Keratinocyte (primary cell): ENCODE measurements at regions not wholly inside any gene's neighbourhood (a gene's known extent, or its start where the extent isn't known, plus 50 kb on each side); places are given as distances from the start of the nearest gene placed in this dataset.

Experiments used
- DNase-seq: peaks from one replicate; pipeline ENCODE4 v3.0.0-alpha.2; 2011; ENCODE audit warnings: low read depth, missing footprints, low spot score
- FAIRE-seq: peaks from 2 replicates; lab custom pipeline; 2011; peaks lifted over from hg19 to GRCh38; lab: Jason Lieb, UNC
- H2AFZ ChIP-seq: 2 replicates; pipeline ENCODE4 v1.6.0; 2012; ENCODE audit warnings: low read length, control low read depth, inconsistent platforms; ENCODE audit not compliant: control insufficient read depth
- H3K27ac ChIP-seq: 2 replicates; pipeline ENCODE4 v1.5.1; 2011; ENCODE audit warnings: low read length; ENCODE audit not compliant: control insufficient read depth, insufficient read depth
- H3K27me3 ChIP-seq: 3 replicates; pipeline ENCODE4 v1.6.0; 2011; ENCODE audit warnings: low read length; ENCODE audit not compliant: control insufficient read depth, insufficient read depth; ENCODE audit errors: extremely low read depth
- H3K36me3 ChIP-seq, 2 experiments: 2 replicates in 1 of 2; 3 replicates in 1 of 2; pipeline ENCODE4 v1.5.1; 2011; ENCODE audit warnings: low read length in 2 of 2, mild to moderate bottlenecking in 1 of 2; ENCODE audit not compliant: control insufficient read depth in 2 of 2, insufficient read depth in 2 of 2; ENCODE audit errors: extremely low read depth in 1 of 2
- H3K4me1 ChIP-seq: 3 replicates; pipeline ENCODE4 v1.5.1; 2011; ENCODE audit warnings: low read length; ENCODE audit not compliant: control insufficient read depth, insufficient read depth; ENCODE audit errors: extremely low read depth
- H3K4me2 ChIP-seq: 3 replicates; pipeline ENCODE4 v1.6.0; 2011; ENCODE audit warnings: low read depth, low read length; ENCODE audit not compliant: control insufficient read depth, insufficient read depth; ENCODE audit errors: extremely low read depth
- H3K4me3 ChIP-seq, 3 experiments: fragments of 200-600 bp in 1 of 3; sonication (generic) in 1 of 3; 2 replicates in 2 of 3; 3 replicates in 1 of 3; pipeline ENCODE4 v1.5.1; 2011 to 2016; ENCODE audit warnings: low read length in 3 of 3, mild to moderate bottlenecking in 3 of 3, control low read depth in 2 of 3, inconsistent platforms in 1 of 3, low read depth in 1 of 3, mixed read lengths in 1 of 3, mixed run types in 1 of 3, moderate library complexity in 1 of 3; ENCODE audit not compliant: control insufficient read depth in 2 of 3, insufficient read depth in 2 of 3; ENCODE audit errors: extremely low read depth in 1 of 3
- H3K79me2 ChIP-seq: 2 replicates; pipeline ENCODE4 v1.6.0; 2012; ENCODE audit warnings: low read length; ENCODE audit not compliant: control insufficient read depth, insufficient read depth
- H3K9ac ChIP-seq: 3 replicates; pipeline ENCODE4 v1.6.0; 2011; ENCODE audit warnings: low read length; ENCODE audit not compliant: control insufficient read depth, insufficient read depth; ENCODE audit errors: extremely low read depth
- H3K9me1 ChIP-seq: 3 replicates; pipeline ENCODE4 v1.6.0; 2011; ENCODE audit warnings: low read length; ENCODE audit not compliant: control insufficient read depth, insufficient read depth; ENCODE audit errors: extremely low read depth
- H3K9me3 ChIP-seq: 2 replicates; pipeline ENCODE4 v1.5.1; 2012; ENCODE audit warnings: low read depth, low read length; ENCODE audit not compliant: control insufficient read depth
- H4K20me1 ChIP-seq: 3 replicates; pipeline ENCODE4 v1.6.0; 2011; ENCODE audit warnings: low read length; ENCODE audit not compliant: control insufficient read depth, insufficient read depth; ENCODE audit errors: extremely low read depth
- EZH2 ChIP-seq: IDR thresholded peaks from one replicate; pipeline ENCODE4 v1.6.1; 2012; ENCODE audit warnings: inconsistent platforms, mild to moderate bottlenecking, low read length, moderate library complexity
- dilution Hi-C: fragments of 300-500 bp; cut with MboI; formaldehyde crosslinking; loops from one replicate; pipeline ENCODE4 v1.7.0; 2020; ENCODE audit warnings: low sequenced_read_pairs; ENCODE audit not compliant: extremely low pct_ligation_motif_present
- TF ChIP-seq, protein P1 (sequence below), 3 experiments: IDR thresholded peaks in 1 of 3; conservative IDR thresholded peaks in 1 of 3; optimal IDR thresholded peaks in 1 of 3; 2 replicates in 2 of 3; 3 replicates in 1 of 3; pipeline versions ENCODE3 to v1.5.1; 2011; ENCODE audit warnings: low read length in 3 of 3, mild to moderate bottlenecking in 3 of 3, moderate library complexity in 2 of 3, control low read depth in 1 of 3, inconsistent platforms in 1 of 3; ENCODE audit not compliant: insufficient read depth in 2 of 3; ENCODE audit errors: extremely low read depth in 1 of 3

DNA sequence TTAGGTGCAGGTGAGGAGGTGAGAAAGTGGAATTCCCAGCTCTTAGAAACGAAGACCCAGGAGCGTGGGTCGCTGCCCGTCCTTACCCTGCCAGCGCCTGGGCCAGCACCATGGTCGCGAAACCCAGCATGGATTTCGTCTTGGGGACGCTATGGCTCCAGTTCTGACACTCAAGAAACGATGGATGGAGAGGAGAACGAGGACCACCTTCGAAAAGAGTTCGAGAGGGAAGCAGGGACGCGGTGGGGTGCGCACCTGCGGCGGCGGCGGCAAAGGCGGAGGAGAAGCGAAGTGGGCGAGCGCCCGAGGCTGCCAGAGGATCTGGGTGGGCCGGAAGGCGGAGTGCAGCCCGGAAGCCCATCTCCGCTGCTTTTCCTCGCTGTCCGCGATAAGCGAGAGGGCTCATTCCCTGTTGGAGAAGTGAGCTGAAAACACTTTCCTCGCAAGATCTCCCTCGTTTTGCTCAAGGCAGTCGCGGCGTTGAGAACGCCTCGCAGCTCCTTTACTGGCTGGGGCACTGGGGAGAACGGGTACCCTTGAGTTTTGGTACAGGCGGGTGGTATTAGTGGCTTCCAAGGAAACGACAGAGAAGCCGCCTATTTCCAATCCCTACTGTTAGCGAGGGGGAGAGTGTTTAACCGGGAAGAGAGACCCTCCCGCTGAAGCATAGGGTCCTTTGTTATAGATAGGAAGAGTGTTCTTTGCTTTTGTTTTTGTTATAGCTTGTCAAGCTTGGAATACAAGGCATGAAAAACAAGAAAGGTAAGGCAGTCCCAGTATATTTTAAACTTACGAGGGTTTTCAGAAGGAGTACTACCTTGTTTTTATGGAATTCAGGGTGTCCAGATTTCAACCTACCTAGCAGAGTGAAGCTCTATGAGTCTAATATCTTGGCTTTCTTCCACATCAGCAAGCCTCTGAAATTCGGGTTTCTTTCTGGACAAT, 109.5 kb downstream of the TRIM27 start:
- FAIRE-seq (no peak), DNase-seq (no peak)
- dilution Hi-C loops, result no loop called here
- TF ChIP-seq, protein P1, sequence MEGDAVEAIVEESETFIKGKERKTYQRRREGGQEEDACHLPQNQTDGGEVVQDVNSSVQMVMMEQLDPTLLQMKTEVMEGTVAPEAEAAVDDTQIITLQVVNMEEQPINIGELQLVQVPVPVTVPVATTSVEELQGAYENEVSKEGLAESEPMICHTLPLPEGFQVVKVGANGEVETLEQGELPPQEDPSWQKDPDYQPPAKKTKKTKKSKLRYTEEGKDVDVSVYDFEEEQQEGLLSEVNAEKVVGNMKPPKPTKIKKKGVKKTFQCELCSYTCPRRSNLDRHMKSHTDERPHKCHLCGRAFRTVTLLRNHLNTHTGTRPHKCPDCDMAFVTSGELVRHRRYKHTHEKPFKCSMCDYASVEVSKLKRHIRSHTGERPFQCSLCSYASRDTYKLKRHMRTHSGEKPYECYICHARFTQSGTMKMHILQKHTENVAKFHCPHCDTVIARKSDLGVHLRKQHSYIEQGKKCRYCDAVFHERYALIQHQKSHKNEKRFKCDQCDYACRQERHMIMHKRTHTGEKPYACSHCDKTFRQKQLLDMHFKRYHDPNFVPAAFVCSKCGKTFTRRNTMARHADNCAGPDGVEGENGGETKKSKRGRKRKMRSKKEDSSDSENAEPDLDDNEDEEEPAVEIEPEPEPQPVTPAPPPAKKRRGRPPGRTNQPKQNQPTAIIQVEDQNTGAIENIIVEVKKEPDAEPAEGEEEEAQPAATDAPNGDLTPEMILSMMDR (optimal IDR thresholded peaks at IDR 0.05 in 1 of 3, IDR thresholded peaks at IDR 0.05 in 1 of 3, conservative IDR thresholded peaks at IDR 0.05 in 1 of 3; ENCODE audit: extremely low read depth in 1 of 3, insufficient read depth in 2 of 3, low read length in 3 of 3), result no peak
- TF ChIP-seq EZH2, result peak; percentile 69
- no peak overlapping the region for H3K9ac ChIP-seq
- peaks cover 18% of the 10 kb centered on the region for H3K4me1 ChIP-seq
- H3K4me2 ChIP-seq, result peak overlapping the region; percentile 67
- H3K9me1 ChIP-seq, result no peaks in the 10 kb centered on the region
- no peaks in the 10 kb centered on the region for H3K79me2 ChIP-seq
- H3K27ac ChIP-seq, result no peak overlapping the region
- H3K27me3 ChIP-seq, result peaks cover 56% of the 10 kb centered on the region
- peak overlapping the region; percentile 26 to 58 (median 34) for H3K4me3 ChIP-seq
- no peaks in the 10 kb centered on the region for H4K20me1 ChIP-seq
- no peaks in the 10 kb centered on the region for H3K9me3 ChIP-seq
- peak overlapping the region; percentile 4 for H2AFZ ChIP-seq
- no peaks in the 10 kb centered on the region for H3K36me3 ChIP-seq

DNA sequence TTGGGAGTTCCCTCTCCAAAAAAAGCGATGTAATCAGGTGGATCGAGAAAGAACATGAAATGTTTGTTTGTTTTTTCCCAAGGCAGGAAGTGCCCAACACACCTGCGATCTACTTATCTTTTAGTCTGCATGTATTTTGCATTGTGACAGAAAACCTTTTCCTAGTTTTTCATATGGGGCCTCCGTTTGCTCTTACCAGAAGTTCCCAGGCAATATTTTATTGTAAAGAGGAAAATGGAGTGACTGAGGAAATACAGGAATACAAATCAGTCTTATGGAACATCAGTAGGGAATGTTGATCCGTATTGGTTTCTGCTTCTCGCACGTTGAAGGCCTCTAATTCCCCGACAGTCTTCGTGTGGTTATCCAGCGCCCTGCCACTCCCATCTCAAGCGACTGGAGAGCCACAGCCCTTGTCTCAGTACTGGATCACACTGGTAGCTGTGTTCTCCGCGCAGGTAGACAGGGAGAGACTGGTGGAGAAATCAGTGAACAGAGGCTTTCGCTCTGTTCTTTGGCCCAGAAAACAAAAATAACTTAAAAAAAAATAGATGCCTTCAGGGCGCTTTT, 107.4 kb downstream of the TRIM27 start:
- H3K9ac ChIP-seq, result peak overlapping the region; percentile 28
- FAIRE-seq, result no peak
- H3K4me3 ChIP-seq, result peak overlapping the region; percentile 19 to 75 (median 69)
- H3K9me1 ChIP-seq, result no peaks in the 10 kb centered on the region
- no peaks in the 10 kb centered on the region for H4K20me1 ChIP-seq
- DNase-seq, result no peak
- H3K27me3 ChIP-seq, result peaks cover 35% of the 10 kb centered on the region
- H3K4me1 ChIP-seq, result peaks cover 9% of the 10 kb centered on the region
- peak overlapping the region; percentile 93 for H3K4me2 ChIP-seq
- TF ChIP-seq EZH2, result no peak
- TF ChIP-seq, protein P1 (optimal IDR thresholded peaks at IDR 0.05 in 1 of 3, IDR thresholded peaks at IDR 0.05 in 1 of 3, conservative IDR thresholded peaks at IDR 0.05 in 1 of 3; ENCODE audit: extremely low read depth in 1 of 3, insufficient read depth in 2 of 3, low read length in 3 of 3), result no peak
- no peak overlapping the region for H3K27ac ChIP-seq
- H2AFZ ChIP-seq, result peak overlapping the region; percentile 52
- dilution Hi-C loops, result no loop called here
- no peaks in the 10 kb centered on the region for H3K79me2 ChIP-seq
- no peaks in the 10 kb centered on the region for H3K9me3 ChIP-seq
- no peaks in the 10 kb centered on the region for H3K36me3 ChIP-seq
